ENCODE measurements at regions not wholly inside any gene's neighbourhood (a gene's known extent, or its start where the extent isn't known, plus 50 kb on each side); places are given as distances from the start of the nearest gene placed in this dataset.

DNA sequence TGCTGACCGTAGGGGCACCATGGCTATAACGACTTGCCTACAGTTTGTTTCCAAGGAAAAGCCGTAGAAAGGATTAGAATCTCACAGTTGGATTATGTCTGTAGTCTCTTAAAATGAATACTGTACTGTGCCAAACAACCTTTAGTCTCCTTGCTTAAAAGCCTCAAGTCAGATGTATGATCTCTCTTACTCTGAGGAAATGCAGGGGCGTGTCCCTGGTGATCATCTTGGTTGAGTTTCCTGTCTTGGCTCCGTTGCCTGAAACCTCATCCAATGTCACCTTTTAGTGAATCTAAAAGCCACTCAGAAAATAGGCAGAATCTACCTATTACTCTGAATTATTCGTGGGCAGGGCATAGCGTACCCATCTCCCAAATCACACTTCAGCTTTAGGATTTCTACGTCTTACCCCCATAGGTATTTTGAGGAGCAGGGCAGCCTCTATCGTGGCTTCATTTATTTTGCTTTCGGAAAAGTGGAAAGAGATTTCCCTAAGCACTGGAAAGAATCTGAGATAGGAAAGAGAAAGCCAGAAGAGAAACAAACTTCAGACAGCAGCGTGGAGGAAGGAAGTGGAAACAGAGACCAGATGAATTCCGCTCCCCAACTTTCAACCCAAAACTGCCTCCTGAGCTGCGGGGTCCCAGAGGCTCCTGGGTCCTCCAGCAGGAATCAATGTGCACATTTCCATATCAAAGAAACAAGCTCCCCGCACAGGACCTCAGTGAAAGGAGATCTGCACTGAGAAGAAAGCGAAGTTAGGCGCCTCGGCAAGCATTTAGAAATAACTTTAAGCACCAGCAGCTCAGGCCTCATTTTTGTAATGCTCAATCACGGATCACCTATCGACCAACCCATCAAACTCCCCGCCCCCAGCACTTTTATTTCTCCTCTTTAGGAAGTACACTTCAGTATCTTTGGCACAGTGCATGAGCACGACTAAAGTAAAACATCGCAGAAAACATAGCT, 245.8 kb downstream of the ETS1 start:
- peak; percentile 27 for FAIRE-seq
- TF ChIP-seq TAF1 (IDR thresholded peaks at IDR 0.05; ENCODE audit: borderline replicate concordance, low read depth, low read length): no peak
- DNase-seq (ENCODE audit: insufficient read length): no peak

- TF ChIP-seq POLR2A (IDR thresholded peaks at IDR 0.05; ENCODE audit: low read depth, low read length) (no peak), POLR2AphosphoS5 (IDR thresholded peaks at IDR 0.05; ENCODE audit: low read depth, low read length) (no peak), TAF1 (IDR thresholded peaks at IDR 0.05; ENCODE audit: borderline replicate concordance, low read depth, low read length) (no peak)
- FAIRE-seq: peak; percentile 40
- DNase-seq (ENCODE audit: insufficient read length): no peak
These were observed 247.6 kb downstream of the ETS1 start for GRCh38 chr11:128339792-128340191.

DNA sequence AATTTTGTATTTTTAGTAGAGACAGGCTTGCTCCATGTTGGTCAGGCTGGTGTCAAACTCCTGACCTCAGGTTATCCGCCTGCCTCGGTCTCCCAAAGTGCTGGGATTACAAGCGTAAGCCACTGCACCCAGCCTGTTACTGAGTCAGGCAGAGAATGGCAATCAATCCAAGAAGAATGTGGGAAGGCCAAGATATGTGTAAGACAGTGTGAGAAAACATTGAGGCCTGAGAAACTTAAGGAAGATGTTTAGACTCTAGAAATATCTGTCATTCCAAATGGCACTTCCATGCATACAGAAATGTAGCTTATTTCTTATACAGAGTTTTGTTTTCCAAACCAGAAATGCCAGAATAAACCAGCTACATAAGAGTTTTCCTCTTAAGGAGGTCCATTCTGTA, 248.5 kb downstream of the ETS1 start:
- no peak for DNase-seq (ENCODE audit: insufficient read length)
- FAIRE-seq: peak; percentile 17
- TF ChIP-seq TAF1 (IDR thresholded peaks at IDR 0.05; ENCODE audit: borderline replicate concordance, low read depth, low read length): no peak
- TF ChIP-seq POLR2AphosphoS5 (IDR thresholded peaks at IDR 0.05; ENCODE audit: low read depth, low read length): no peak
- TF ChIP-seq POLR2A (IDR thresholded peaks at IDR 0.05; ENCODE audit: low read depth, low read length): no peak

DNA sequence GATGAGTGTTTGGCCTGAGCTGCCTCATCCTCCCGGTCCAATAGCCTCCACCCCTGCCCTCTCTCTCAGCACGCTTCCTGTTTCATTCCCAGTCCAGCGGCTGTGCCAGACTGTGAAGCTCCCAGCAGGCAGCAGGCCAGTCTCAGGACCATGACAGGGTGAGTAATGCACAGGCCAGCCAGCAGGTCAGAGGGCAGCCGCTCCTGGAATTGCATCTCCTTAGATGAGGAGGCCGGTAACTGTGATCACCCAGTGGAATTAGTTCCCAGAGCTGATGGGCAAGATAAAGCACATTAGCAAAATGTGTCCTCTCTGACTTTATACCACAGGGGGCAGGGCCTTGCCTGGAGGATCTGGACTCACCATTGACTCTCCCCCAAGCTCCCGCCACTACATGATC, 251.2 kb downstream of the ETS1 start:
- TF ChIP-seq POLR2A (IDR thresholded peaks at IDR 0.05; ENCODE audit: low read depth, low read length) (no peak), TAF1 (IDR thresholded peaks at IDR 0.05; ENCODE audit: borderline replicate concordance, low read depth, low read length) (no peak), POLR2AphosphoS5 (IDR thresholded peaks at IDR 0.05; ENCODE audit: low read depth, low read length) (no peak)
- FAIRE-seq (no peak), DNase-seq (ENCODE audit: insufficient read length) (no peak)

- FAIRE-seq: no peak
- TF ChIP-seq TAF1 (IDR thresholded peaks at IDR 0.05; ENCODE audit: borderline replicate concordance, low read depth, low read length) (no peak), POLR2AphosphoS5 (IDR thresholded peaks at IDR 0.05; ENCODE audit: low read depth, low read length) (no peak), POLR2A (IDR thresholded peaks at IDR 0.05; ENCODE audit: low read depth, low read length) (no peak)
- DNase-seq (ENCODE audit: insufficient read length): no peak
These were observed 251.6 kb downstream of the ETS1 start for GRCh38 chr11:128335729-128336128.

- DNase-seq (ENCODE audit: insufficient read length) (no peak), FAIRE-seq (no peak)
- no peak for TF ChIP-seq POLR2A (IDR thresholded peaks at IDR 0.05; ENCODE audit: low read depth, low read length)
- no peak for TF ChIP-seq POLR2AphosphoS5 (IDR thresholded peaks at IDR 0.05; ENCODE audit: low read depth, low read length)
- TF ChIP-seq TAF1 (IDR thresholded peaks at IDR 0.05; ENCODE audit: borderline replicate concordance, low read depth, low read length): no peak
These were observed 252.9 kb downstream of the ETS1 start for GRCh38 chr11:128334311-128335044.

DNA sequence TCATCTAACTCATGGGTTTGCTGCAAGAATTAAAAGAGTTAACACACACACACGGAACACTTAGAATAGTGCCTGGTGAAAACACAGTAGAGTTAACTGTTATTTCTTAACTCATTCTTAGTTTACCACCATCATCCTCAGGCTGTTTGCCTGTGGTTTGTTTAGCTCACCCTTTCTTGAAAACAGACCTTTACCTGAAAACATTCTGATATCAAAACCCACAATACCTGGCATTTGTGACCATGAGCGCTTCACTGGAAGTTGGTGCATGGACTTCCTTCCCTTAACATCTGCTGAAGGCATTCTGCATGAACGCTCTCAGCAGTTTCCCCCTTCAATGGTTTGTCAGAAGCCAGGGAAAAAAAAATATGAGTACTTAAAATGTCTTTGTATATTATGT, 256.0 kb downstream of the ETS1 start:
- no peak for FAIRE-seq
- TF ChIP-seq POLR2AphosphoS5 (IDR thresholded peaks at IDR 0.05; ENCODE audit: low read depth, low read length): no peak
- TF ChIP-seq POLR2A (IDR thresholded peaks at IDR 0.05; ENCODE audit: low read depth, low read length): no peak
- TF ChIP-seq TAF1 (IDR thresholded peaks at IDR 0.05; ENCODE audit: borderline replicate concordance, low read depth, low read length): no peak
- DNase-seq (ENCODE audit: insufficient read length): no peak

DNA sequence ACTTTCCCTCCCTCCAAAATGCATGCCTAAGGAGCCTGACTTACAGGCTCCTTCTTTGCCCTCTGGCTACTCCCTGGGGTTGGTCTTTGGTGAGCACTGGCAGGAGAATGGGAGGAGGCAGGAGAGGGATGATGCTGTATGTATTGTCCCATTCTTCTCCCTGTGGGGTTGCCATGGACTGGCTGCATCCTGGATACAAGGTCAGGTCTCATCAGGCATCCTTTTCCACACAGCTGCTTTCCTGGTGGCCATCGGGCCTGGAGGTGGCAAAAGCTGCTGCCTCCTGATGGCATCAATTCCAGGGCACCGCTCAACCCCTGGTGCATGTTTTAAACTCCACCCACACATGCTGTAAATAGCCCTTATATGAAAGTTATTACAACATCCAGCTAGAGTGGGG, 257.2 kb downstream of the ETS1 start:
- FAIRE-seq: peak; percentile 21
- TF ChIP-seq POLR2A (IDR thresholded peaks at IDR 0.05; ENCODE audit: low read depth, low read length) (no peak), POLR2AphosphoS5 (IDR thresholded peaks at IDR 0.05; ENCODE audit: low read depth, low read length) (no peak), TAF1 (IDR thresholded peaks at IDR 0.05; ENCODE audit: borderline replicate concordance, low read depth, low read length) (no peak)
- DNase-seq (ENCODE audit: insufficient read length): no peak

DNA sequence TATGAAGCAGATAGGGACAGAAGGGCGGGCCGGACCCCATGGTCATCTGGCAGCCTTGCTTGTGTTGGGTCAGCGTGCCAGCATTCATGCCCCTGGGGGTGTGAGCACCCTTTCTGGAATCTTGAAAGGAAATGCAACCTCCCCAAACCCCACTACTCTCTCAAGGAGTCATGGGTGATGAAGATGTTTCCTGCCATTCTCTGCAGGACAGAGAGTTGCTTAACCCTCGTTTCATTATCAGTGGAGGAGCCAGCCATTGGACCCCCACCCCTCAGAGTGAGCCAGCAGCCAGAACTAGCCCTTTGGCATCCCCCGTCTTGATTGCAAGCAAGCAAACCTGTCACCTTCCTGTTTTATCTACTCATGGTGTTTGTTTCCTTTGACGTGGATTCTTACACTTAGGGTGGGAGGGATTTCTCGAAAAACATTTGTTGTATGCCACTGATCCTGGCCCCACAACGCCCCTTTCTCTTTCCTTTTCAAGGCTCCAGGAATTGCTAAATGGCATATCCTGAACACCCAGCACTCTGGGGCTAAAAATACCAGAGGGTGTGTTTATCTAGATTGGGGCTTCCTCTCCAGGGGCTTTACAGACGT, 258.3 kb downstream of the ETS1 start:
- FAIRE-seq (no peak), DNase-seq (ENCODE audit: insufficient read length) (no peak)
- TF ChIP-seq POLR2AphosphoS5 (IDR thresholded peaks at IDR 0.05; ENCODE audit: low read depth, low read length): no peak
- TF ChIP-seq POLR2A (IDR thresholded peaks at IDR 0.05; ENCODE audit: low read depth, low read length): no peak
- no peak for TF ChIP-seq TAF1 (IDR thresholded peaks at IDR 0.05; ENCODE audit: borderline replicate concordance, low read depth, low read length)

GRCh38 chr11:128327274-128327673, 260.1 kb downstream of the ETS1 start:
- peak; percentile 27 for FAIRE-seq
- DNase-seq (ENCODE audit: insufficient read length): no peak

DNA sequence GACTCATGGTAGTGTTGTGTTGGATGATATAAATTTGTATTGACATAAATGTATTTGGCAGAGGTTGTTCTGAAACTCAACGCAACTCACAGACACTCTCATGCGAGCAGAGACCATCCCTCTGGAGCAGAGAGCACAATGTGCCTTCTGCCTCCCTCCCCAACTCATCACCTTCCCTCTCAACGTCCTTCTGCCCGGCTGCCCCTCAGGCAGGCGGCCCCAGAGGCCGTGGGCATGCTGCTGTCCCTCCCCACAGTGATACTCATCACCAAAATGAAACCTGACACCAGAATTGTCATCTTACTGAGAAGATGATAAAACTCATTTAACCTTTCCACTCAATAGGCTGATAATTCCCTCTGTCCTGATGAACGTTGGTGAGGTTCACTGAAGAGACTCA, 260.6 kb downstream of the ETS1 start:
- DNase-seq (ENCODE audit: insufficient read length) (no peak), FAIRE-seq (no peak)
- TF ChIP-seq POLR2A (IDR thresholded peaks at IDR 0.05; ENCODE audit: low read depth, low read length) (no peak), POLR2AphosphoS5 (IDR thresholded peaks at IDR 0.05; ENCODE audit: low read depth, low read length) (no peak), TAF1 (IDR thresholded peaks at IDR 0.05; ENCODE audit: borderline replicate concordance, low read depth, low read length) (no peak)

More at GRCh38 chr11:128327274-128327673, 260.1 kb downstream of the ETS1 start:
- TF ChIP-seq POLR2A (IDR thresholded peaks at IDR 0.05; ENCODE audit: low read depth, low read length): no peak
- TF ChIP-seq POLR2AphosphoS5 (IDR thresholded peaks at IDR 0.05; ENCODE audit: low read depth, low read length): no peak
- no peak for TF ChIP-seq TAF1 (IDR thresholded peaks at IDR 0.05; ENCODE audit: borderline replicate concordance, low read depth, low read length)
